ENCODE measurements at regions not wholly inside any gene's neighbourhood (a gene's known extent, or its start where the extent isn't known, plus 50 kb on each side); places are given as distances from the start of the nearest gene placed in this dataset.

- no peak overlapping the region for H3K4me3 ChIP-seq
- TF ChIP-seq, protein P1, sequence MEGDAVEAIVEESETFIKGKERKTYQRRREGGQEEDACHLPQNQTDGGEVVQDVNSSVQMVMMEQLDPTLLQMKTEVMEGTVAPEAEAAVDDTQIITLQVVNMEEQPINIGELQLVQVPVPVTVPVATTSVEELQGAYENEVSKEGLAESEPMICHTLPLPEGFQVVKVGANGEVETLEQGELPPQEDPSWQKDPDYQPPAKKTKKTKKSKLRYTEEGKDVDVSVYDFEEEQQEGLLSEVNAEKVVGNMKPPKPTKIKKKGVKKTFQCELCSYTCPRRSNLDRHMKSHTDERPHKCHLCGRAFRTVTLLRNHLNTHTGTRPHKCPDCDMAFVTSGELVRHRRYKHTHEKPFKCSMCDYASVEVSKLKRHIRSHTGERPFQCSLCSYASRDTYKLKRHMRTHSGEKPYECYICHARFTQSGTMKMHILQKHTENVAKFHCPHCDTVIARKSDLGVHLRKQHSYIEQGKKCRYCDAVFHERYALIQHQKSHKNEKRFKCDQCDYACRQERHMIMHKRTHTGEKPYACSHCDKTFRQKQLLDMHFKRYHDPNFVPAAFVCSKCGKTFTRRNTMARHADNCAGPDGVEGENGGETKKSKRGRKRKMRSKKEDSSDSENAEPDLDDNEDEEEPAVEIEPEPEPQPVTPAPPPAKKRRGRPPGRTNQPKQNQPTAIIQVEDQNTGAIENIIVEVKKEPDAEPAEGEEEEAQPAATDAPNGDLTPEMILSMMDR (IDR thresholded peaks at IDR 0.05), result no peak
- H3K27ac ChIP-seq, result no peak overlapping the region
- DNase-seq (ENCODE audit: low spot score), result no peak
These were observed 317.8 kb downstream of the GPATCH2 start for GRCh38 chr1:217313096-217313495.

- TF ChIP-seq, protein P1 (IDR thresholded peaks at IDR 0.05), result no peak
- H3K4me3 ChIP-seq, result no peak overlapping the region
- H3K27ac ChIP-seq, result no peak overlapping the region
- DNase-seq (ENCODE audit: low spot score), result no peak
These were observed 319.1 kb downstream of the GPATCH2 start for GRCh38 chr1:217311766-217312165.

GRCh38 chr1:217311269-217311668 is 319.6 kb downstream of the GPATCH2 start:
- TF ChIP-seq, protein P1 (IDR thresholded peaks at IDR 0.05), result no peak

GRCh38 chr1:217281332-217281731 is 349.6 kb downstream of the GPATCH2 start:
- Histone ChIP-seq H3K4me3 (no peak overlapping the region), H3K27ac (no peak overlapping the region)
- DNase-seq (ENCODE audit: low spot score), result no peak
- TF ChIP-seq, protein P1 (IDR thresholded peaks at IDR 0.05), result no peak

More at GRCh38 chr1:217311269-217311668, 319.6 kb downstream of the GPATCH2 start:
- no peak for DNase-seq (ENCODE audit: low spot score)
- Histone ChIP-seq H3K4me3 (no peak overlapping the region), H3K27ac (no peak overlapping the region)

DNA sequence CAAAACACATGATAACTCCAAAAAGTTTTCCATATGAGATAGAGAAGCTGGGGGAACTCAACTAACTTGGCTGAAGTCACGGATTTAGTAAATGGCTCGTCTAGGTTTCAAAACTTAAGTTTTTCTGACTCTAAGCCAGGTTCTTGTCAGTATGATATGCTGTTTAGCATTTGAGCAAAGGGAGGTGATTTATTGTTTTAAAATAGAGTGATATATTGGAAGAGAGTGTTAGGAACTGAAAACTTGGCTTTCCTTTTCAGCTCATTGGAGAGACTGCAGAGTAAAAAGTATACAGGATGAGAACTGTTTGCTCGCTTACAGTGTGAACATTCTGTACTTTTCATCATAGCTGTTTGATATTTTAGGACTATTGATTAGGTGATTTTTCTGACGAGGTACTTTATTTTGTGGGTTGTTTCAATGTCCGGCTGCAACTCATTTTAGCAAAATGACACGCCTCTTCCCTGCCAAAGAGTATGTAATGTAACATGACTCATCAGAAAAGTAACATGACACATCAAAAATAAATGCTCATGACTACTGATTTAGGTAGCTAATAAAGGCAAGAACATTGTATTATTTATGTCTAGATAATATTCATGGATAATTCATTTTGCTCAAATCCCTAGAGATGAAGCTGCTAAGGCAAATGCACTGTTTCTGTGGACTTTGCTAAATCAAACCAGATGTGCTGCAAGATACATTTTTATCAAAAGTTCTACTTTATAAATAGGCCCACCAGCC is 355.1 kb downstream of the GPATCH2 start:
- TF ChIP-seq, protein P1 (IDR thresholded peaks at IDR 0.05), result no peak
- Histone ChIP-seq H3K4me3 (no peak overlapping the region), H3K27ac (peak overlapping the region; percentile 42 to 72)
- DNase-seq (ENCODE audit: low spot score), result no peak

- Histone ChIP-seq H3K4me3 (no peak overlapping the region), H3K27ac (peak overlapping the region; percentile 42 to 72)
- TF ChIP-seq, protein P1 (IDR thresholded peaks at IDR 0.05), result no peak
- DNase-seq (ENCODE audit: low spot score), result no peak
These were observed 355.8 kb downstream of the GPATCH2 start for GRCh38 chr1:217274927-217275654.
